ENCODE measurements at regions not wholly inside any gene's neighbourhood (a gene's known extent, or its start where the extent isn't known, plus 50 kb on each side); places are given as distances from the start of the nearest gene placed in this dataset.

DNA sequence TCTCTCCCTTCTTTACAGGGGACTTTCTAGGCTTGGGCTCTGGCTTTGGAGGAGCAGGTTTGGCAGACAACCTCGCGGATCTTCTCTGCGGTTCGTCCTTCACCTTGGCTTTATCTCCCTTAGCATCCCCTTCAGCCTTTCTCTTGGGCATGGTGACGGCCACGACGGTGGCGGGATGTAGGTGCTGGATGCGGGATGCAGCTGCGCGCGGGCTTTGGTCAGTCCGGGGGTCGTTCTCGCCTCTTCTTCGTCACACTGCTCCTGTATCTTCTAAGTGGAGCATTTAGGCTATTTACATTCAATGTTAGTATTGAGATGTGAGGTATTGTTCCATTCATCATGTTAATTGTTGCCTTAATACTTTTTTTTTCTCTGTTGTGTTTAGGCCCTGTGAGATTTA is 217.2 kb upstream of the STXBP6 start:
- DNase-seq (ENCODE audit: low spot score in 2 of 2) = no peak
- no peak for TF ChIP-seq POLR2A (IDR thresholded peaks at IDR 0.05)

DNA sequence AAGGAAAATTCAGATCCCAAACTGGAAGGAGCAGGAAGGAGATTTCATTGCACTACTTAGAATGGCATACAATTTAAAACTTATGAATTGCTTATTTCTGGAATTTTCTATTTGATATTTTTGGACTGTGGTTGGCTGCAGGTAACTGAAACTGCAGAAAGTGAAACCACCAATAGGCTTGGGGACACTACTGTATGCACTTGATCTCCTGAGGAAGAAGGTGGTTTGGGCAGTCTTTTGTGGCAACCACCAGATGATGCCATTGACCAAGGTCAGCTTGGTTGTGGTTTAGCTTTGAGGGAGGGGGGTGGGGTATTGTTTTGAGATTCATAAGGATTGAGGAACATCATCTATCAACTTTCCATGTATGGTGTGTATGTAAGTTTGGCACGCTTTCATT is 209.5 kb upstream of the STXBP6 start:
- H3K4me3 ChIP-seq (ENCODE audit: low read depth, poor library complexity, severe bottlenecking) = no peak overlapping the region
- intact Hi-C loops (cut with DNase I; ENCODE audit: low total_unique reads) = no loop called here
- no peak for DNase-seq (ENCODE audit: low spot score in 2 of 2)
- TF ChIP-seq, protein P1, sequence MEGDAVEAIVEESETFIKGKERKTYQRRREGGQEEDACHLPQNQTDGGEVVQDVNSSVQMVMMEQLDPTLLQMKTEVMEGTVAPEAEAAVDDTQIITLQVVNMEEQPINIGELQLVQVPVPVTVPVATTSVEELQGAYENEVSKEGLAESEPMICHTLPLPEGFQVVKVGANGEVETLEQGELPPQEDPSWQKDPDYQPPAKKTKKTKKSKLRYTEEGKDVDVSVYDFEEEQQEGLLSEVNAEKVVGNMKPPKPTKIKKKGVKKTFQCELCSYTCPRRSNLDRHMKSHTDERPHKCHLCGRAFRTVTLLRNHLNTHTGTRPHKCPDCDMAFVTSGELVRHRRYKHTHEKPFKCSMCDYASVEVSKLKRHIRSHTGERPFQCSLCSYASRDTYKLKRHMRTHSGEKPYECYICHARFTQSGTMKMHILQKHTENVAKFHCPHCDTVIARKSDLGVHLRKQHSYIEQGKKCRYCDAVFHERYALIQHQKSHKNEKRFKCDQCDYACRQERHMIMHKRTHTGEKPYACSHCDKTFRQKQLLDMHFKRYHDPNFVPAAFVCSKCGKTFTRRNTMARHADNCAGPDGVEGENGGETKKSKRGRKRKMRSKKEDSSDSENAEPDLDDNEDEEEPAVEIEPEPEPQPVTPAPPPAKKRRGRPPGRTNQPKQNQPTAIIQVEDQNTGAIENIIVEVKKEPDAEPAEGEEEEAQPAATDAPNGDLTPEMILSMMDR (IDR thresholded peaks at IDR 0.05) = no peak
- TF ChIP-seq POLR2A (IDR thresholded peaks at IDR 0.05) = no peak
- WGBS, 2 donors = 90 to 97% methylated on average over 1 of the region's 1 CpG

More for the DNA sequence above, 217.2 kb upstream of the STXBP6 start:
- no peak overlapping the region for H3K4me3 ChIP-seq (ENCODE audit: low read depth, poor library complexity, severe bottlenecking)
- intact Hi-C loops (cut with DNase I; ENCODE audit: low total_unique reads) = no loop called here
- 90 to 93% methylated on average over 16 of the region's 16 CpGs for WGBS, 2 donors

DNA sequence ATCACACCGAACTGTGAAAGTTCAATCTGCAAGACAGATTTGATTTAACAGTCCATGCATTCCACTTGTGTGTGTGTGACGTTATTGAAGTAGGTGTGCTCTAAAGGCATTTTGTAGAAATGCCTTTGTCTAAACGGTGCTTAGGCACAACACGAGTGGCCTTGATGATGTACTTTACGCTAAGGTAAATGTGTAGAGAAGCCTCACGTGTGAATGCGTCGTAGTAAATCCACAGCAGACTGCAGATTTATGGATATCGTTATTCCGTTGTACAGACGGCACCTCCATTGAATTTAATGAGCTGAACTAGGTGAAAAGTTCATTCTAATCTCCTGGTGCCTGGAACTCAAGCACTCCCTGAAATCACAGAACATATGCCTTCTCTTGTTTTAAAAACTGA is 202.8 kb upstream of the STXBP6 start:
- no peak for TF ChIP-seq POLR2A (IDR thresholded peaks at IDR 0.05)
- TF ChIP-seq, protein P1 (IDR thresholded peaks at IDR 0.05) = no peak
- H3K4me3 ChIP-seq (ENCODE audit: low read depth, poor library complexity, severe bottlenecking) = no peak overlapping the region
- WGBS, 2 donors = 56 to 59% methylated on average over 11 of the region's 11 CpGs
- intact Hi-C loops (cut with DNase I; ENCODE audit: low total_unique reads) = no loop called here
- no peak for DNase-seq (ENCODE audit: low spot score in 2 of 2)

DNA sequence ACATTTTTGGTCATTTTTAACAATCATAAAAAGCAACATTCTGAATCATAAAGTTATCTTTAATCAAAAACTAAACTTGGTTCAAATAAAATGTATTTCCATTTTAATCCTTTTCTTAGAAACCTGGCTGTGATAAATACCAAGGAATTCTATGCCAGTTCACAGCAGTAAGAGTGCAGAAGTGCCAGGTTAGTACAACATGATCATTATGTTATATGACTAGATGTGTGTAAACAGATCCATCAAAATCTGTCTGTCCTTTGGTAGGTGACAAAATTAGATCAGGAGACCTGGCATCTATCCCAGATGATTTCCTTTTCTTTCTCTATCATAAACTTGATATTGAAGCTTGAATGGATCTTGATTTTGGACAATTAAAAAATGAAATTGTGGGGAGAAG is 200.6 kb upstream of the STXBP6 start:
- intact Hi-C loops (cut with DNase I; ENCODE audit: low total_unique reads) = no loop called here
- TF ChIP-seq, protein P1 (IDR thresholded peaks at IDR 0.05) = no peak
- TF ChIP-seq POLR2A (IDR thresholded peaks at IDR 0.05) = no peak
- no peak overlapping the region for H3K4me3 ChIP-seq (ENCODE audit: low read depth, poor library complexity, severe bottlenecking)
- no peak for DNase-seq (ENCODE audit: low spot score in 2 of 2)

DNA sequence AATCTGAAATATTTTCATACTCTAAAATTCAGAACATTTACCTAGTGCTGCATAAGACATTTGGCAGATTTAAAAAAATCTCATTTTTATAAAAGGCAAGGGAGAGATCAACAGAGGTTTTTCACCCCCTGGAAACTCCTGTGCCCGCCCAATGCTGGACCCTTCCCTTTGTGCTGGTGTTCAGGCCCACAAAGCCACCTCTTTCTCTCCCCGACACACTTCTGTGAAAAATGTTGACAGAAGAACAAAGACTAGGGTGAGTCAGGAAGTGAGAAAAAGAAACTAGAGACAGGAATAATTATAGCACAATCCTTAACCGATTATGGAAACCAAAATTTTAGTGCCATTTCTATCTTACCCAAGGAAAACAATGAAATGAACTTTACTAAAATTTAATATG is 197.7 kb upstream of the STXBP6 start:
- DNase-seq (ENCODE audit: low spot score in 2 of 2) = no peak
- intact Hi-C loops (cut with DNase I; ENCODE audit: low total_unique reads) = no loop called here
- 68 to 77% methylated on average over 3 of the region's 3 CpGs for WGBS, 2 donors
- no peak overlapping the region for H3K4me3 ChIP-seq (ENCODE audit: low read depth, poor library complexity, severe bottlenecking)
- TF ChIP-seq POLR2A (IDR thresholded peaks at IDR 0.05) = no peak
- TF ChIP-seq, protein P1 (IDR thresholded peaks at IDR 0.05) = no peak

DNA sequence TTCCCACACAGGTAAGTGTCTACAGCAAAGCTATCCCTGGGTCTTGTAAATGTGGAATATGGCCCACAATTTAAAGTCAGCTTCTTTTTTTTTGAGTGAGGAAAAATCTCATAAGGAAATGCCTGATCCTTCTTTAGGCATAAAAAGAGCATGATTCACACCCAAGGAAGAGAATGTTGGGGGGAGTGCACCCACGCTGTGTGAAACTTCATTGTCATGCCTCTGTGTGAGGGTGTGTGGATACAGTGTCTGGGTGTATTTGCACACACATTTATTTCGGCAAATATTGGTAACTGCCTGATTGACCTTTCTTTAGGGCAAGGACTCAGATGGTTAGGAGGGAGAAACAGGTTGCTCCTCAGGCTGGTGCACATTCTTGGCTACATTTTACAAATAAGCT is 196.8 kb upstream of the STXBP6 start:
- intact Hi-C loops (cut with DNase I; ENCODE audit: low total_unique reads) = no loop called here
- DNase-seq (ENCODE audit: low spot score in 2 of 2) = no peak
- no peak overlapping the region for H3K4me3 ChIP-seq (ENCODE audit: low read depth, poor library complexity, severe bottlenecking)
- TF ChIP-seq, protein P1 (IDR thresholded peaks at IDR 0.05) = no peak
- TF ChIP-seq POLR2A (IDR thresholded peaks at IDR 0.05) = no peak
- WGBS, 2 donors = 78 to 80% methylated on average over 2 of the region's 2 CpGs

Data from lower leg skin (tissue), 4 donors.